Upper lobe of right lung (tissue), 1 donor: ENCODE measurements at regions not wholly inside any gene's neighbourhood (a gene's known extent, or its start where the extent isn't known, plus 50 kb on each side); places are given as distances from the start of the nearest gene placed in this dataset.
A peak's percentile ranks its signal among the peaks of the same experiment; 100 is the strongest.

ENCODE experiments used
- ATAC-seq: fragments of 200-7000 bp; cut with Tn5 transposase; one replicate; pipeline ENCODE4 v1.9.1; 2020; ENCODE audit warnings: mild to moderate bottlenecking, moderate library complexity
- DNase-seq: peaks from one replicate; pipeline ENCODE4 v3.0.0-alpha.2; 2020
- H3K27ac ChIP-seq: fragments of 200-600 bp; one replicate; pipeline ENCODE4 v1.8.0; 2022
- H3K27me3 ChIP-seq: fragments of 200-600 bp; one replicate; pipeline ENCODE4 v1.8.0; 2022; ENCODE audit warnings: mild to moderate bottlenecking
- H3K36me3 ChIP-seq: fragments of 200-600 bp; one replicate; pipeline ENCODE4 v1.8.0; 2022
- H3K4me1 ChIP-seq: fragments of 200-600 bp; one replicate; pipeline ENCODE4 v1.8.0; 2022
- H3K4me3 ChIP-seq: fragments of 200-600 bp; one replicate; pipeline ENCODE4 v1.8.0; 2022; ENCODE audit warnings: mild to moderate bottlenecking
- H3K9me3 ChIP-seq: fragments of 200-600 bp; one replicate; pipeline ENCODE4 v1.8.0; 2022
- intact Hi-C: fragments of 100-400 bp; cut with DNase I; formaldehyde crosslinking; loops from one replicate; pipeline ENCODE4 v1.11.0; 2022
- TF ChIP-seq, protein P1 (sequence below): fragments of 200-600 bp; IDR thresholded peaks from one replicate; pipeline ENCODE4 v1.8.0; 2022; ENCODE audit warnings: antibody characterized with exemption
- donor health status: DM: no; HTN: yes; CAD: no; lungs with severe emphysema.

DNA sequence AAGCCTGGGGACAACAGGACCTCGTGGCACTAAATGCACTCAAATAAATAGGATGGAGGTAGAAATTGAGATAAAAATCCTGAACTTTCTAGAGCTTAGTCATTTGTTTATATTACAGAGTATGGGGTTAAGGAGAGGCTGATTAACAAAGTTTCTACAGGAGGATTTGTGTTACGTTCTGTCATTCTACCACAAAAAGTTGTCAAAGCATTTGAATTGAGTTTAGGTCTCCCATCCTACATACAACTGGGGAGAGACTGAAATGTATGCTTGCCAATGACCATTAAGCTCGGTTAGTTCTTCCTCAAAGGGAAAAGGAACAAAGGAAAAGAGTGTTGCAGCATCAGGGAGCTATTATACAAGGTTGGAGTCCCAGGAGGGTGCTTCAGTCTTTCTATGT lies 597.9 kb downstream of the COL12A1 start:
- Histone ChIP-seq H3K4me3 (no peak overlapping the region), H3K4me1 (no peaks in the 10 kb centered on the region), H3K27ac (no peak overlapping the region), H3K36me3 (no peaks in the 10 kb centered on the region), H3K9me3 (no peaks in the 10 kb centered on the region), H3K27me3 (no peaks in the 10 kb centered on the region)
- intact Hi-C loops, result no loop called here
- ATAC-seq (no peak), DNase-seq (no peak)
- TF ChIP-seq, protein P1, sequence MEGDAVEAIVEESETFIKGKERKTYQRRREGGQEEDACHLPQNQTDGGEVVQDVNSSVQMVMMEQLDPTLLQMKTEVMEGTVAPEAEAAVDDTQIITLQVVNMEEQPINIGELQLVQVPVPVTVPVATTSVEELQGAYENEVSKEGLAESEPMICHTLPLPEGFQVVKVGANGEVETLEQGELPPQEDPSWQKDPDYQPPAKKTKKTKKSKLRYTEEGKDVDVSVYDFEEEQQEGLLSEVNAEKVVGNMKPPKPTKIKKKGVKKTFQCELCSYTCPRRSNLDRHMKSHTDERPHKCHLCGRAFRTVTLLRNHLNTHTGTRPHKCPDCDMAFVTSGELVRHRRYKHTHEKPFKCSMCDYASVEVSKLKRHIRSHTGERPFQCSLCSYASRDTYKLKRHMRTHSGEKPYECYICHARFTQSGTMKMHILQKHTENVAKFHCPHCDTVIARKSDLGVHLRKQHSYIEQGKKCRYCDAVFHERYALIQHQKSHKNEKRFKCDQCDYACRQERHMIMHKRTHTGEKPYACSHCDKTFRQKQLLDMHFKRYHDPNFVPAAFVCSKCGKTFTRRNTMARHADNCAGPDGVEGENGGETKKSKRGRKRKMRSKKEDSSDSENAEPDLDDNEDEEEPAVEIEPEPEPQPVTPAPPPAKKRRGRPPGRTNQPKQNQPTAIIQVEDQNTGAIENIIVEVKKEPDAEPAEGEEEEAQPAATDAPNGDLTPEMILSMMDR, result no peak

DNA sequence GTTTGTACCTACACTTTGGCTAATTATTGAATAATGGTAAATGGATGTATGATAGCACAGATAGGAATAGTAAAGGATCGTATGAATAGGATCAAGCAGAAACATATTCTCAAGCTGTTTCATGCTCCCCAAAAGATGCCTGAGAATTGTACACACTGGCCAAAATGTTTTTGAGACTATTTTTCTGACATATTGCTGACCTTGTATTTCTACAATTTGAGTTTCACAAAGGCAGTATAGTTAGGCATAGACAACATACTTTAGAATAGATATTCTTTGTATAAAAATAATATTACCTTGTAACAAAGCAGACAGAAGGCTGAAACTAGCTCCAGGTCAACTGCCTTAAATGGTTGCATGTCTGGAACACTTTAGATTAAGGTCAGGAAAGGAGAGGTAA lies 598.4 kb downstream of the COL12A1 start:
- H3K4me1 ChIP-seq, result no peaks in the 10 kb centered on the region
- H3K27ac ChIP-seq, result no peak overlapping the region
- no peaks in the 10 kb centered on the region for H3K36me3 ChIP-seq
- no peaks in the 10 kb centered on the region for H3K27me3 ChIP-seq
- no peak overlapping the region for H3K4me3 ChIP-seq
- TF ChIP-seq, protein P1, result no peak
- intact Hi-C loops, result no loop called here
- DNase-seq, result no peak
- no peak for ATAC-seq
- H3K9me3 ChIP-seq, result no peaks in the 10 kb centered on the region

- H3K27ac ChIP-seq, result no peak overlapping the region
- ATAC-seq, result peak; percentile 68
These were observed 599.2 kb downstream of the COL12A1 start for GRCh38 chr6:74606582-74607071.

DNA sequence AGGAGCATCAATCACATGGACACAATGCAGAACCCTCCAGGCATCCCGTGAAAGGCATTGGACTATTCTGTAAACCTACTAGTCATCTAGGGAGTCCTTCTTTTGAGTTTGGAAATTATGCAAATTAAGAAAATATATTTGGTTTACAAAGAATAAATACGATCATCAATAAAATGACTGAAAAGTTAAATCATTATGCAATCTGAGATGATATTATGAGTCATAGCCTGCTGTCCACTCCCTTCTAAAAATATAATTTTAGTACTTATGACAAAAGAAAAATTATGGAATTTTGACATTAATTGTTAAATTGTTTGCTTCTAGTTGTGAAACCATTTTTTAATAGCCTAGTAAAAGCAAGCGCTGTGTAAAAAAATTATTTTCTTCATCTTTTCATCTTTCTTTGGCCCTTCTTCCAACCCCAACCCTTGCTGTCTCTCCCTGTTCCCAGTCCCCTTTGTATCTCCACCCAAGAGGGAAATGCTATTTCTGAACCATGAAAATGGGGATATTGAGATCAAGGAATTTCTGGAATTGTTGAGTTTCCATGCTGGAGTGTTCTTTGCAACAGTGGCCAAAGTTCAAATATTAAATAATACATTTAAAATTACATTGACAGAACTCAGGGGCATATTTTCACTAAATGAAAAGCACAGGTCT lies 599.8 kb downstream of the COL12A1 start:
- Histone ChIP-seq H3K4me1 (peaks cover 4% of the 10 kb centered on the region), H3K9me3 (no peaks in the 10 kb centered on the region), H3K4me3 (no peak overlapping the region), H3K27ac (no peak overlapping the region), H3K27me3 (no peaks in the 10 kb centered on the region), H3K36me3 (no peaks in the 10 kb centered on the region)
- TF ChIP-seq, protein P1, result no peak
- no peak for DNase-seq
- no peak for ATAC-seq
- intact Hi-C loops, result no loop called here

More at GRCh38 chr6:74606582-74607071, 599.2 kb downstream of the COL12A1 start:
- Histone ChIP-seq H3K9me3 (no peaks in the 10 kb centered on the region), H3K4me1 (peaks cover 3% of the 10 kb centered on the region), H3K27me3 (no peaks in the 10 kb centered on the region), H3K4me3 (no peak overlapping the region), H3K36me3 (no peaks in the 10 kb centered on the region)
- intact Hi-C loops, result no loop called here
- TF ChIP-seq, protein P1, result no peak
- DNase-seq, result no peak

- Histone ChIP-seq H3K27ac (no peak overlapping the region), H3K9me3 (no peaks in the 10 kb centered on the region), H3K27me3 (no peaks in the 10 kb centered on the region), H3K36me3 (no peaks in the 10 kb centered on the region), H3K4me1 (peaks cover 4% of the 10 kb centered on the region), H3K4me3 (no peak overlapping the region)
- no peak for ATAC-seq
- intact Hi-C loops, result no loop called here
- no peak for DNase-seq
- TF ChIP-seq, protein P1, result no peak
These were observed 601.6 kb downstream of the COL12A1 start for GRCh38 chr6:74604279-74604678.
